GM21825 (cell line): ENCODE measurements at regions not wholly inside any gene's neighbourhood (a gene's known extent, or its start where the extent isn't known, plus 50 kb on each side); places are given as distances from the start of the nearest gene placed in this dataset.

ENCODE experiments used
- ATAC-seq: cut with Tn5 transposase; IDR thresholded peaks from one replicate; pipeline ENCODE4 v1.9.1; 2021; ENCODE audit warnings: mild to moderate bottlenecking, moderate library complexity; ENCODE audit not compliant: unreplicated experiment

DNA sequence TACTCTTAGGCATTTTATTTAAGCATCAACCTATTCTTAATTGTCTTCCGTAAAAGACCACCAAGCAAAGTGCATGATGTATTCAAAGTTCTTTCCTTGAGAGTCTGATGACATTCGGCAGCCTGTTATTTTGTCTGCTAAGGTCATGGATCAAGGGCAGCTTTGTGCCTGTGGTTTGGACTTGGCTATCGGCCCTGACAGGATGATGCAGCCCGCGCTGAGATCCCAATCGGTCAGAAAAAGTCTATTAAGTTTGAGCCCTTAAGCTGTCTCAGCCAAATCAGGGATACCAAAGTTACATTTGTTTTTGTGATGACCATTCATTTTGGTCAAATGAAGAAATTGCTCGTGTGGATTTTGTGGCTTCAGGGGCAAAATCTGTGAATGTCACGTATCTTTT, 718.9 kb upstream of the FANCL start:
- ATAC-seq = no peak

DNA sequence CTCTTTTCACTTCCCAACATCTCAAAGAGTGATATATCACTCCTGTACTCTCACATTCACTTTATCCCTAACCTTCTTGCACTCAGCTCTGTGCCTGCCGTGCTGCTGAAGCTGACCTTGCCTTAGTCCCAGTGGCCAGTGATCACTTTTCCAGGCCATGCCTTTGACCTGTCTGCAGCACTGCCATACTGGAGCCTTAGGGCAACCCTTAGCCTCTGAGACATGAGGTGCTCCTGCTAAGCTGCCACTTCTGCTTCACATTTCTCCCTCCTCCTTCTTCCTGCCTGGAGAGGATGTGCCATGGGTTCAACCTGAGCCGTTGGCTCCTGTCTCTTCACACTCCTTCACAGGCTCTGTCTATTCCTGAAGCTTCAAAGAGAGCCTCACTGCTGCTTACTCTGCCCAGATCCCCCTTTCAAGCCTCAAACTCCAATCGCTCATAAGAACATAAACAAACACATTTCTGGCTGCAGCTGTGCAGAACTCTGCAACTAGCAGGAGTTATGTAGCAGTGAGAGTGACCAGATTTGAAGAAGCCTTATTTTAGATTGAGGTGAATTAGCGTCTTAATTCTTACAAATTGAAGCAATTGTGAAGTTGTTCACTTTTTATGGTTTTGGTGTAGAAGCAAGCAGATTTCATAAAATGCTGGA, 716.2 kb upstream of the FANCL start:
- ATAC-seq = no peak

DNA sequence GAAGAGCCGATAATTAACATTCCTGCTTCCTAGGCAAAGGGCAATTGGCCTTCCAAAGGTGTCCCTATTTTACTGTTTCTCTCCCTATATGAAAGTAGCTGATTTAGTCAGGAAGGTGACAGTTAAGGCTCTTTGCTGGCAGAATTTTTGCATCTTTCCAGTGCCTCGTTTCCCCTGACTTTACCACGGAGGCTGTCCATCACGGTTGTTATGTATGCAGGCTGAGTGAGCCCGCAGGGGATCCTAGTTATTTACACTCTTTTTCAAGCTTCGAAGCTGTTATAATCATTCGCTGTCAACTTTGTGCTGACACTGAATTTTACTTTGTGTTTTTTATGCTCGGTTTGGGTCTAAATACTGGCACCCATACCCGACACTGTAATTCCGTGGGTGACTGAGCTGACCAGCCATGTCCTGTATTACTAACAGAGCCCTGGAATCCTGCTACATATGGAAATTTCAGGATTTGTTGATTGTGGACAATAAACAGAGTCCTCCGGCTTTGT, 713.8 kb upstream of the FANCL start:
- ATAC-seq = no peak

DNA sequence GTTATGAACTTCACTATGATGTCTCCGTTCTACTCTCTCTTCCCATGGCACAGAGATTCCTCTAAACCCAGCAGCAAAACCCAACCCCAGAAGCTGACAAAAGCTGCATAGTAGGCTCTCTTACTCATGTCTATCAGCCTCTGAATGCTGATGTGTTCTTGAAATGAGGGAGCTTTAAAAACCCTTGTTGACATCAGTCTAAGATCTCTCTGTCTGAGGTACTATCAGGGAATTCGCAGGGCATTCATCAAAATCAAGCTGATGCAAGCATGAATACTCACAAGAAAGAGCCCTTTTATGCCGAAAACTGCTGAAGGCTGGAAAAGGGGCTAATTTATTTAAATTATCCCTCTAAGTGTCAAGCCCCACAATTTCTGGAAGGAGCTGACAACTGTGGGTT, 710.6 kb upstream of the FANCL start:
- ATAC-seq = no peak

DNA sequence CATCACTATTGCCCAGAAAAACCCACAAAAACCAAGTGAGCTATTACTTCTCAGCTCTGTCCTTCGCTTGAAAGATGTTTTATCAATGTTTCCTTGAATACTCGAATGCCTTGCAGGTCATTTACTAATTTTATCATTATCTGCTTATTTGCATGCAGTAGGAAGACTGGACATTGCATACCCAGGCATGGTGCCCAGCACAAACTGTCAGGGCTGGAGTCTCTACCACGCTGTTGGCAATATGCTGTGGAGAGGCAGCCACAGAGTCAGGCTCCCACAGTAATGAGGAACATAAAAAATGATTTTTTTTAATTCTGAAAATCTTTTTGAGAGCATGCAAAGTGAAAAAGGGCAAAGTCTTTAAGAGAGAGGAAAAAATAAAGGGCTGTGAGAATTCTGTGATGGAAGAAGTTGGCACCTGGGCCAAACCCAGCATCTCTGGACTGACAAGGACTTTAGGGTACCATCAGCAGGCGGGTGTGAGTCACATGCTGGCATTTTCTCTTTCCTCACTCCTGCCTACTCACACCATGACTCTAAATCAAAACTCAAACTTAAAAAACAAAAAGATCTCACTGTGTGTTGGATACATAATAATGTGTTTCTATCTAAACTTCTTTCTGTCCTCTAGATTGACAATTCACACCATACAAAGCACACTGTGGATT, 709.8 kb upstream of the FANCL start:
- no peak for ATAC-seq

DNA sequence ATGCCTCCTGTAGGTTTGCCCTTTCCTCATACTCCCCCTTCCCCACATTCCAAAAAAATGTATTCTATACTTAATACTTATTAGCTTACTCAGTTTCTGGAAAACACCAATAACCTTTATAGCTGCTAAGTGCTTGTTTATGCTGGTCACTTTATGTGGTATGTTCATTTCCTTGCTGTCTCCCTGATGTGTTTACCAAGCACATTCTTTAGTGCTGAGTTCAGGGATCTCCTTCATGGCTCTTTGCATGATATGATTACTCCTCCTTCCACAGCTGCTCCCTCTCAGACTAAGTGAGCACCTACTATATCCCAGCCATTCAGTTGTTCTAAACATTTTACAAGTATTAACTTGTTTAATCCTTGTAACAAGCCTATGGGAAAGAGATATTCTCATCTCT, 698.3 kb upstream of the FANCL start:
- no peak for ATAC-seq

DNA sequence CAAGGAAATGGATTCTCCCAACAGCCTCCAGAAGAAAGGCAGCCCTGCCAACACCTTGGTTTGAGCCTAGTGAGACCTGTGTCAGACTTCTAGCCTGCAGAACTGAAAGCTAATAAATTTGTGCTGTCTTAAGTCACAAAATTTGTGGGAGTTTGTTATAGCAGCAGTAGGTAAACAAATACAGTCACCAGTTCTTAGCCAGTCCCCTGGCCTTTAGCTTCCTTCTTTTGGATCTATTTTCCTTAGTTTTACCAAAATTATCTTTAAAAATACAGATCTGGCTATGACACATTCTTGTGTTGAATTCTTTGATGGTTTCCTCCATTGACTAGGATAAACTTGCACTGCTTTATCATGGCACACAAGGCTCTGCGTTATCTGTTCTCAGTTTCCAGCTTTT, 697.9 kb upstream of the FANCL start:
- no peak for ATAC-seq

DNA sequence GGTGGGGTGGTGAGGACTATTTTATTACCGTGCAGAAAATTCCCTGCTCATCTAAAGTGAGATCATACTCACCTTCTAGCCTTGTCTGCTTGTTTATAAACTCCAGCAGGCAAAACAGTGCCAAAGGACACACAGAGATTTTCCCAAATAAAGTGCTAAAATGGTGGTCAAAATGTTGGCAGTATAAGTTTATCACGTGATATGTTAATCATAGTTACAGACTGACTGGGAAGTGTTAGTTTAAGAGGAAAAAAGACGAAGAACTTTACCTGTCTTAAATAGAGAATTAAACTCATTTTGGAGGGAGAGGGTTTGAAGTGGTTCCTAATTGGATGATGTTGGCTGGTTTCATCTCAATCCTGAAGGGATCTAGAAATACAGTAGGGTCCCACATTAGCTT, 691.7 kb upstream of the FANCL start:
- no peak for ATAC-seq

DNA sequence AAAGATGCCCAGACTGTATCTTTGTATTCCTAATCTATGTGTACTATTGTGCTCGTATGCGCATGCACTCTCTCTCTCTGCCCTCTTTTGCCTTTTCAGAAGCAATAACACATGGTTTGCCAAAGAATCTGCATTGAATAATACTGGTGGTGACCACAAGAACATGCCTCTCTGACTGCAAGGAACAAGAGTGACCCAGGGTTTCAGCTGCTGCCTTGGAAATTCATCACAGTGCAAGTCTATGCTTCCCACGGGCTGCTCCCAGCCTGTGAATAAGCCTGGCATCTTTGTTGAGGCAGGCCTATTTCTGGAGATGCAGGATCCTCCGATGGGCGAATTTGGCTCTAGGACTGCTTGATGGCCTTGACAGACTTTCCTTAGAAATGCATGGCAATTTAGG, 689.4 kb upstream of the FANCL start:
- ATAC-seq = no peak

DNA sequence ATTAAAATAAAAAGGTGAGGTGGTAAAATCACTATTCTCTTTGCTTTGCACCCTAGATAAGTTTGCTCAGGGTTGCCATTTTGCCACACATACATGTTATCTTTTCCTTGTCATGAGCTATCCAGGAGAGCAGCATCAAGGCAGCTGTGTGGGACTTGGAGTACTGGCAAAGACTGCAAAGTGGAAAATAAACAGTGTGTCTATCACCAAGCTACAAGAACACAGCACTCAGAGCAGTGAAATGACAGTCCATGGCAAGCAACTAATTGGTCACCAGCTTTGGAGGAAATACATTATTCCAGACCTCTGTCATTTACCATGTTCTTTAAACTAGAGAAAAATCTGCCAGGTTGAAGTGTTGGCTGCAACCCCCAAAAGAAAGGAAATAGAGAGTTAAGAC, 687.8 kb upstream of the FANCL start:
- no peak for ATAC-seq

DNA sequence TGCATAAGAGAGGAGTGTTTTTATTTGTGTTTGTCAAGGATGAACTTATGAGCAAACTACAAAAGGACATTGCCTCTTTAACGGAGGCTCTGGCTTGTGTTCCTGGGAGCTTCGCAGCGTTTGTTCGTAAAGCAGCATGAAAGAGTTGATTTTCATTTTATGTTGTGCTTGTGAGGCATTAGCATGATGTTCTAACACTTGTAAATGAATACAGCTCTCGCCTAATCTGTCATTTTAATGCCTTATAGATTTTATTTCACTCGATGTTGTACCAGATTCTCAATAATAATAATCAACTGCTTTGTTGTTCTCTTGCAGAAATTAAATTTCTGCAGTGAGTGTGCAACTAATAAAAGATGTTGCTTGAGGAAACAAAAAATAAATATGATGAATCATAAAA, 687.3 kb upstream of the FANCL start:
- no peak for ATAC-seq

DNA sequence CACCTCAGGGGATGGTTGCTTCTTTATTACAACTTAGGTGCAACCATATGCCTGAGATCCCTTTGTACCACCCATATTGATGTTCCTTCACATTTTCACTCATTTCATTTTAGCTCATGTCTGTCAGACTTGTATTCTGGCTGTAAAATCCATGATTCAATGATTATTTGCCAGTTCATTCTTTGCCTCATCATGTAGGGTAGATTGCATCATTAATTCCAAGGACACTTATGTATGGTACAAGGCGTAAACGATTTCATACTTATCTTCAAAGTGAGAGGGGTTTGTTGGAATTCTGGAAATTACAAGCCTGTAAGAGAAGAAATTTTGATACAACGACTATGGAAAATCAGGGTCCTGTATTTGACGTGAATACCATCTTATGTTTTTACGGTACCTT, 685.0 kb upstream of the FANCL start:
- no peak for ATAC-seq

DNA sequence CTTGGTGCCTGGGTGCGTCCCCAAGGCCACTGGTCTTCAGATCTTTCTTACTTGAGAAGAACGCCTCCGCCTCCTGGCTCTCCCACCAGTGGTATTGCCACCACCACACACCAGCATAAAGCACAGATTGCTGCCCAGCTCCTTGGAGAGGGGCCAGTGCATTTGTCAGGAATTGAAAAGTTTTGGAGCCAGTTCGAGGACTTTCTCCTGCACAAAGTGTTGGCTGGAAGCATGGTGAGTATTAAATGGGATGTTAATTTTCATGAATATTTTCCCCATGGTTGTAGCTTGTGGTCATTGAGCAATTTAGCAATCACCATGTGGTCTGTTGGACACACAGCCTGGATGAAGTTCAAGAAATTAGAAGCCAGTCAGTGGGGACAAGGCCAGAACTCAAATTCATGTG, 684.6 kb upstream of the FANCL start:
- no peak for ATAC-seq

DNA sequence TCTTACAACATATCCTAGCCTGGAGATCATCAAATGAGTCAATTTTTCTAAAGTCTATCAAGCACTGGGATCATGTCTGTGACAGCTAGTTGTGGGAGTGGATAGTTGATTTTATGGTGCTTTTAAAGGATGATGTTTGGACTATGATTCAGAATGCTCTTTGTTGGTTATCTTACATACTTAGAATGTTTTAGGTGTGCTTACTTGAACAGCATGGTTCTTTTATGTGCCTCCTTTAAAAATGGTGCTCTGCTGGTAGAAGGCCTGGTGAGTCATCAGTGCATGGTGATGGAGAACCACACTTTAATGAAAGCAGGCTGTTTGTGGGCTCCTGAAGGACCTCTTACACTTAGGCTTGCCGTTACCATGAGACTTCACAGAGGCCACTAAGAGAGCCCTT, 682.7 kb upstream of the FANCL start:
- no peak for ATAC-seq

DNA sequence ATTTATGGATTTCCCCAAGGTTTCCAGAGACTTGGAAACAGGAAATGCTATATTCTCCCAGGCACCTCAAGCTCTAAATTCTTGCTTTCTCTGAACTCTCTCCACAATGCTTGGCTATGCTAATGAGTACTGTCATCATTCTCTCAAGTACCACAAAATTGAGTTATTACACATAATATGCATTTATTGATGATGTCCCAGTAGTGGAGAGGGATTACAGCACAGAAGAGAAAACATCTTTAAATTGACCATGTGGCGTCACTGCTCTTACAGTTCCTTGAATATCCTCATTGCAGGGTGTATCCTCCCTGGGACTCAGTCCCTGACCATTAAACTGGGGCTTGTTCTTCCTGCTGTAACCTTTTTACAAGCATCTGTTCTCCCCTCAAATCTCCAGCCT, 681.1 kb upstream of the FANCL start:
- ATAC-seq = no peak

DNA sequence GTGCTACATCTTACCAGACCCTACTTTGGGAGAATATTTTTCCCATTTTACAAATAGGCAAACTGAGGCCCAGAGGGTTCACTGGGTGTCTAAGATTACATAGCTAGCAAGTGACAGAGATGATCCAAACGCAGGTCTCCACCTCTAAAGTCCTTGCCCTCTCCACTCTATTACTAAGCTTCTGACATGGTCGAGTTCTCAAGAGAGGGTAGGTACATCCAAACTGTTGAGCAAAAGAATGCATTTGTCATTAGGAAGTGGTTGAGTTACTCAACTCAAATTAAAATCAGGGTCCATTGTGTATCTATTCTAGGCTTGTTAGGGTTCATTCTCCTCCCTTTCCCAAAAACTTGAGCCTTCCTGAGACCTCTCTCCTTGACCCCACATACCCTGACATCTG, 680.6 kb upstream of the FANCL start:
- no peak for ATAC-seq

DNA sequence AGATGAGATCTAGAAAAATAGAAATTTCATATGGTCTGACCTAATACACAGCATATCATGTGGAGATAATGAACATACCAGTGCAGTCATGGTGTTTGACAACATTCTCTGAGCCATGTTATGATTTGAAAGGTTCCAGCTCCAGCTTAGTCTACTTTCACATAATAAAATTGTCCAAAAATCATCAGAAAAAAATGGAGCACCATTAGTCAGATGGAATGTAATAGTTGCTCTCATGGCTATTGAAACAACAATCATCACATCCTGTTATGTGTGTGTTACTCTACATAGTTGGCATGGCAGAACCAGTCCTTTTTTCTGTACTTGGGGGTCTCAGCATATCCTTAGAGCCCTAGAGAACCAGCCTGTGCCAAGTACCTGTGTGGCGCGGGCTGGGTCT, 678.9 kb upstream of the FANCL start:
- no peak for ATAC-seq

DNA sequence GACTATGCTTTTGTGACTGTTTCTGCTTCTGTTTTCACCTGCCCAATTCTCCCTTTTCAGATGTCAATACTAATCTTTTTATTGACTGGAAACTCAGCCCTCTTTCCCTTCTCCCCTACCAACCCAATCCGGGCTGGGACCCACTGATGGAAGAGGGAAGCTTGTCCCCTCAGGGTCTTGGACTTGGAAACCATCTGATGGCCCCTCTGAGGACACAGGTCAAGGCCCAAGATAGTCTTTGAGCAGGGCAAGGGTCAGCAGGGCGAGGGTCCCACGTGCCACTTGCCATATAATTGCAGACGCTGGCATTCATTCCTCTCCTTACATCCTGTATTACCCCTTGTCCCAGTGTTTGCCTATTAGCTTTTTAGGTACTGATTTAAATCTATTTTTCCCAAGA, 678.2 kb upstream of the FANCL start:
- ATAC-seq = no peak

DNA sequence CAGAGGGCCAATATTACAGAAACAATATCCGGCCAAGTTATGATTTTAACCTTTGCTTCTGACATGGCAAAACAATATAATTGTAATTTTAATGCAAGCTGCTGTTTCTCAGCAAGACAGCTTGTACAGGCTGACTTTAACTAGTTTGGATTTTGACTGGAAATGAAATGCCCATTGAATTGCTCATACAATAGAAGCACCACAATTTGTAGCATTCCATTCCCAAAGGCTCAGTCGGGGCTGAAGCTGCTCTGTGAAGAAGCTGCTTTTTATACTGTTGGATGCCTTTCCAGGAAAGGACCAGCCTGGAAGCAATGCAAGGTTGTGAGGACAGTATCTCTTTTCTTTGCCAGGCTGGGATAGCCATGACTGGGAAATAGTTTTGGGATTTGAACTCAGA, 677.0 kb upstream of the FANCL start:
- ATAC-seq = no peak

DNA sequence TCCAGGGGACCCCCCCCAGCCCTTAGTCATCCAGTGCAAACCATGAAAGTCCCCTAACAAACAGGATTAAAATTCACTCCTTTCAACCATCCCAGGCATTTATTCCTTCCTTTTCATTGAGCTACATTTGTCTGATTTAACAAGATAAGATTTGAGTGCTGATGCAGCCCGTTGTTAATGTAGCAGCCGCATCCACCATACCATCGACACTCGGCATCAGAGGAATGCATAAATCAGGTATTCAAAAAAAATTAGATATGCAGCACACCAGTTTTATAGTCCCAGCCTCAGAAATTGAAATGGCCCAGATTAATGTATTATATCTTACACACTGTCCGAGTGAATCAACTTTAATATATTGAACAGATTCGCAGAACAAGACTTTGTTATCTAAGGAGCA, 676.5 kb upstream of the FANCL start:
- no peak for ATAC-seq

DNA sequence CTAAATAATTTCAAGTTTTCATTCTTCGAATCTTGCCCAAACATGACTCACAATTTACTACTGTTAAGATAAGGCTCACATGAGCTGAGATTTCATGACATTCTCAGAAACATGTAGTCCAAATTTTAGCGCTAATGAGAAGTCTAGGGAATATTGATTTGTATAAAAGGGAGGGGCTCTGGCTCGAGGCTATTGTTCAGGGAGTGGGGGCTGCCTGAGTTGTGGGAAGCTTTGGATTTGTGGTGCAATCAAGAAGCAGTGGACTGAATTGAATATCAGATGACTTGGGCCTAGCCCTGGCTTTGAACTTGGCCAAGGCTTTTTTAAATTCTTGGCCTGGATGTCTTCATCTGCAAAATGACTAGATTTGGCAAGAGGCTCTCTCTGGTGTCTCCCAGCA, 674.9 kb upstream of the FANCL start:
- no peak for ATAC-seq

DNA sequence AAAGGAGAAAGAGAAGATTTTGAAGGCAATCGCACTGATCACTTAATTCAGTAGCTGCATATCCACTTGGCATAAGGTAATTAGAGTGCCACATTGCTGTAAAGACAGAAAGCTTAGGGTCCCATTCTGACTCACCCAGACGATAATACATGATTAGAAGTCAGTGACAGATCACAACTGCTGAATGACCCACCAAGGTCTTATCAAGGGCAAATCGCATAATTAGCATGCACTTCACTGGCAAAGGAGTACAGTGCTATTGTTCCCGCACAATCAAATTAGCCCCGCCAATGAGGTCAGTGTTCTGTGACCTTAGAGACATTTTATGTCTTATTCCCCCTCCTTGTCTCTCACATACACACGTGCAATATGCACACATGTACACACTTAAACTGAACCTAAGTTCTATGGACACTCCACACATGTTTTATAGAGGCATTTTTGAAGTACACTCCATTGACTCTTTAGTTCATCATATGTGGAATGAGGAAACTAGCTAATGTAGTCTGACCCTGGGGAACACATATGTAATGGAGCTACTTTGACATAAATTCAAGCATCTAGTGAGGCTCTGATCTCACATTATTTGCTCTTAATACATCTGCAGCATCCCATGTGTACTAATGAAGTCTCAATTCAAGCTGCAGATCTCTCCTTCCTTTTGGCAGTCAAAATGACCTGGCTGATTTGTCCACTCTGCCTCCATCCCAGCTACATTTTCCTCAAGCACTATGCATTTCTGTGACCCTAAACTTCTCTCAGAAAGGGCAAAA, 673.8 kb upstream of the FANCL start:
- no peak for ATAC-seq
